ENCODE measurements at regions not wholly inside any gene's neighbourhood (a gene's known extent, or its start where the extent isn't known, plus 50 kb on each side); places are given as distances from the start of the nearest gene placed in this dataset.

DNA sequence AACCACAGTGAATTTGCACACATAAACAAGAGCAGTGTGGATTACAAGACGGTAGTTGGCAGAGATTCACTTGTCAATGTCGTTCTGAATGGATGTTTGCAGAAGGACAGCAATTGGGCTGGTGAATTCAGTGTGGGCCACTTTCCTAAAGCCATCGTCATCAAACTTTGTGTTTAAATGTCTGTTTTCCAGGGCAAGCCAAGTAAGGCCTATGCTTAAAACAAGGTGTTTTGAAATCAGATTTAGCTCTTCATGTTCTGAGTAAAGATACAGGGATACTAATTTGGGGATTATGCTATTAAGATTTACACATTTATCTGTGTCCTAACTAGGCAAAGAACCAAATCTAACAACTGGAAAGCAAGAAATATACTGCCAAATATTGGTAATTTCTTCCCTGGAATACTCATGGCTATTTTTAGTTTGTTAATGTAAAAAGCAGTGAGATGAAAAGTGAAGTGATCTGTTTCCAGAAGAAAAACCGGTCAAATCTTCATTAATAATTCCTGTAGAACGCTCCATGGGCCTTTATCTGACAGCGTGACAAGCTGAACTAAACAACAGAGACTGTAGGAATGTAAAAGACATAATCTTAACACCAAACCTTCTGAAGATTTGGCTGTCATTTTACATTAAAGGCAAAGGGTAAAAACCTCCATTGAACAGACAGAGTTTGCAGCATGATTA lies 175.7 kb downstream of the ICOS start:
- Histone ChIP-seq H3K9me3 (no peaks in the 10 kb centered on the region), H3K4me3 (no peak overlapping the region), H3K27ac (peak overlapping the region in 1 of 5 donors; percentile 1), H3K4me1 (peaks cover 0 to 81% (median 44%) of the 10 kb centered on the region in 4 donors), H3K27me3 (no peaks in the 10 kb centered on the region), H3K36me3 (no peaks in the 10 kb centered on the region)
- intact Hi-C loops (cut with DNase I; ENCODE audit: low total_unique reads): no loop called here
- DNase-seq: no peak
- TF ChIP-seq POLR2AphosphoS5 (IDR thresholded peaks at IDR 0.05) (no peak), POLR2A (IDR thresholded peaks at IDR 0.05) (no peak), EP300 (IDR thresholded peaks at IDR 0.05) (no peak), CTCF (IDR thresholded peaks at IDR 0.05) (no peak)
- 59 to 79% (median 75%) methylated on average over 6 of the region's 6 CpGs for WGBS, 5 donors

DNA sequence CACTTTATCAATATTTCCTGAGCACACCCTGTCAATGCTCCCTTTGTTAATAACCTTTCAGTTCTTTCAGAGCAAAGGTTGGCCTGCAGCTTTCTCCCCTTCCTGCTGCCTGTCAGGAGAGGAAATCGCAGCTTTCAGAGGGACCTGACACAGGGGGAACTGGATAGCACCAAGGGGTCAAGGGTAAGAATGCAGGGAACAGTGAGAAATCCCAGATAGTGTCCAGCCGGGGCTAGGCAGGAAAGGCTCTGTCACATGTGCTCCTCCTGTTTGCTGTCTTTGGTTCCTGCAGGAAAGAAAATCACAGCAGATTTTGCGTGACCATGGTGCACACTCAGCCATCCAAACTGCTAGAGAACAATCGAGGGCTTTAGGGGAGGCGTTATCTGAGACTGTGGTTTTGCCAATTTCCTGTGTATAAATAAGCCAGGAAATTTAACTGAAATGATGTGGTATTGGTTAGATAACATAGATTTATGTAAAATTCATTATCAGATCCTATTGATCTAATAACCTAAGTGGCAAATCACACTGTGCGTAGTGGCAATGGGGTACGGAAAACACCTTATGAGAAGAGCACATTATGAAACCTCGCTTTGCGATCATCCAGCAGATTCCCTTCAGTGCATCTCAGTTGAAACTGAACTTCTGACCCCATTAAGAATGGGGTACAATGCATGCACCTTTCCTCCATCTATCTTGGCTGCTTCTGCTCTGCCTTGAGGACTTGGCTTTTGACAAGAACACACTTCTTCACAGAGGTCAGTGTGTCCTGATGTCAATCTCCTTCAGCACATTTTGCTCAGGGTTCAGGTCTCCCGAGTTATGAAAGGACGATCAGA lies 178.0 kb downstream of the ICOS start:
- Histone ChIP-seq H3K4me3 (no peak overlapping the region), H3K27ac (no peak overlapping the region), H3K4me1 (peaks cover 0 to 67% (median 38%) of the 10 kb centered on the region in 4 donors), H3K36me3 (no peaks in the 10 kb centered on the region), H3K9me3 (no peaks in the 10 kb centered on the region), H3K27me3 (no peaks in the 10 kb centered on the region)
- peak in 1 of 2 donors; percentile 56 for DNase-seq
- intact Hi-C loops (cut with DNase I; ENCODE audit: low total_unique reads): no loop called here
- WGBS, 5 donors: 41 to 57% (median 56%) methylated on average over 11 of the region's 11 CpGs
- no peak for TF ChIP-seq POLR2AphosphoS5 (IDR thresholded peaks at IDR 0.05)
- no peak for TF ChIP-seq POLR2A (IDR thresholded peaks at IDR 0.05)
- no peak for TF ChIP-seq EP300 (IDR thresholded peaks at IDR 0.05)
- TF ChIP-seq CTCF (IDR thresholded peaks at IDR 0.05): no peak

DNA sequence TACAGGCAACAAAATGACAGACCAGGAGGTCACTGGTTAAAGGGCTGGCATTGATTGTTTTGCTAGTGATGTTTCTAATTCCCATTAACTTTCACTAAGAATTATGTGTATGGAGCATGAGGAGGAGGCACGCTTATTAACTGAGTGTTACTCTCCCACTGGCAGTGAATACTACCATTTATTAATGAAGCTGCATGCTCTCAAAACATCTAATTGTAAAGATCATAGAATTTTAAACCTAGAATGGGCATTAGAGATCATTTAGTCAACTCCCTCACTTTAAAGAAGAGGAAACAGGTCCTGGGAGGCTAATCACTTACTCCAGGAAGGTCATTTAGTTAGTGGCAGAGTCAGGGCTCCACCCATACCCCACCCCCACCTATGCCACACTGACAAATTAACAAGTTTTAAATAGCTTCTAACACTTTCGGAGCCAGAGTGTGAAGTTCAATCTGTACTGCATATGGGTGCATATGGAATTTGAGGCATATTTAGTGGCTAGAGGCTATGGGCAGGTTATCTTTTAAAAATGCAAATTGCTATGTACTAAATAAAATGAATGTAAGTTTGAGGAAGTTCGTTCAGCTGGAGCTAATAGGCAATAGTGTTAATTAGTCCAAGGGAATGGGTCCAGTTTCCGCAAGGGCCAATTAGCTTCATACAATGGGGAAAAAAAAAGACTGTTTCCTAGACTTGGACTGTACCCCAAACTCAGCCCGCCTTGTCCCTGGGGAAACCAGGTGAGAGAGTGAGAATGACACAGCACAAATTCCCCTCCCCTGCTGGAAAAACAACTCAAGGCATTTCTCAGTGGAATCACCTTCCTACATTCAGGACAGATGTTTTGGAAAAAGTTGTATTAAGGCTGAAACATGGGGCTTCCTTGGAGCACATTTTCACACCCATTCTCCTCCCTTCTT lies 178.8 kb downstream of the ICOS start:
- no peak overlapping the region for H3K4me3 ChIP-seq
- WGBS, 5 donors: 73 to 90% (median 84%) methylated on average over 5 of the region's 5 CpGs
- H3K36me3 ChIP-seq: no peaks in the 10 kb centered on the region
- intact Hi-C loops (cut with DNase I; ENCODE audit: low total_unique reads): no loop called here
- H3K27me3 ChIP-seq: no peaks in the 10 kb centered on the region
- DNase-seq: peak in 1 of 2 donors; percentile 42
- TF ChIP-seq EP300 (IDR thresholded peaks at IDR 0.05) (no peak), CTCF (IDR thresholded peaks at IDR 0.05) (no peak), POLR2AphosphoS5 (IDR thresholded peaks at IDR 0.05) (no peak), POLR2A (IDR thresholded peaks at IDR 0.05) (no peak)
- no peaks in the 10 kb centered on the region for H3K9me3 ChIP-seq
- peak overlapping the region in 2 of 5 donors; percentile 8 to 44 for H3K27ac ChIP-seq
- peaks cover 0 to 59% (median 35%) of the 10 kb centered on the region in 4 donors for H3K4me1 ChIP-seq

Measured in stomach (tissue), 8 donors.